NCI-H526 (cell line): ENCODE measurements at regions not wholly inside any gene's neighbourhood (a gene's known extent, or its start where the extent isn't known, plus 50 kb on each side); places are given as distances from the start of the nearest gene placed in this dataset.

Source experiments
- DNase-seq, 2 experiments: peaks; one replicate each; lab custom pipeline; 2025; lab: John Stamatoyannopoulos, UW

GRCh38 chr18:76771192-76771799 is 51.1 kb upstream of the ZNF236 start:
- DNase-seq, result peak in 1 of 2 experiments; percentile 16

- DNase-seq, result no peak
Measured at GRCh38 chr18:76767954-76768353, 54.4 kb upstream of the ZNF236 start.

GRCh38 chr18:76766429-76766828 is 55.9 kb upstream of the ZNF236 start:
- no peak for DNase-seq

GRCh38 chr18:76765649-76766048 is 56.7 kb upstream of the ZNF236 start:
- DNase-seq, result no peak

- no peak for DNase-seq
Measured at GRCh38 chr18:76764291-76764901, 58.0 kb upstream of the ZNF236 start.

- no peak for DNase-seq
Measured at GRCh38 chr18:76759056-76759455, 63.3 kb upstream of the ZNF236 start.

GRCh38 chr18:76757925-76758324 is 64.4 kb upstream of the ZNF236 start:
- no peak for DNase-seq

- DNase-seq, result no peak
Measured at GRCh38 chr18:76757335-76757734, 65.0 kb upstream of the ZNF236 start.

- DNase-seq, result no peak
Measured at GRCh38 chr18:76756531-76757253, 65.7 kb upstream of the ZNF236 start.

GRCh38 chr18:76754351-76754750 is 68.0 kb upstream of the ZNF236 start:
- DNase-seq, result no peak

GRCh38 chr18:76752400-76752799 is 70.0 kb upstream of the ZNF236 start:
- no peak for DNase-seq

- no peak for DNase-seq
Measured at GRCh38 chr18:76750917-76751890, 71.2 kb upstream of the ZNF236 start.

- no peak for DNase-seq
Measured at GRCh38 chr18:76750269-76750668, 72.1 kb upstream of the ZNF236 start.

- peak; percentile 80 to 82 for DNase-seq
Measured at GRCh38 chr18:76747676-76748075, 74.7 kb upstream of the ZNF236 start.

- no peak for DNase-seq
Measured at GRCh38 chr18:76741346-76741745, 81.0 kb upstream of the ZNF236 start.

- no peak for DNase-seq
Measured at GRCh38 chr18:76736309-76736708, 86.0 kb upstream of the ZNF236 start.

- no peak for DNase-seq
Measured at GRCh38 chr18:76730901-76731300, 91.5 kb upstream of the ZNF236 start.

GRCh38 chr18:76727589-76727988 is 94.8 kb upstream of the ZNF236 start:
- DNase-seq, result no peak

- DNase-seq, result no peak
Measured at GRCh38 chr18:76725445-76725844, 96.9 kb upstream of the ZNF236 start.

GRCh38 chr18:76722224-76723061 is 99.9 kb upstream of the ZNF236 start:
- no peak for DNase-seq
